Breast epithelium (tissue), 4 donors: ENCODE measurements at regions not wholly inside any gene's neighbourhood (a gene's known extent, or its start where the extent isn't known, plus 50 kb on each side); places are given as distances from the start of the nearest gene placed in this dataset.
"Not testable (repeated sequence)": the region's sequence is repeated elsewhere in the genome, so short reads cannot be mapped to it uniquely, and the experiment has no call there.

Experiments used
- DNase-seq, 2 donors: peaks; one replicate each; pipeline ENCODE4 v3.0.0-alpha.2; 2019; ENCODE audit warnings: low spot score in 2 of 2
- H3K27ac ChIP-seq, 2 donors: fragments of 200-600 bp; sonication (generic) in 1 of 2; one replicate each; pipeline ENCODE4 v1.5.1; 2016 to 2019; ENCODE audit warnings: mild to moderate bottlenecking in 1 of 2
- H3K27me3 ChIP-seq, 2 donors: fragments of 200-600 bp; sonication (generic) in 1 of 2; one replicate each; pipeline versions ENCODE4 v1.5.1 to v1.6.0; 2017 to 2019; ENCODE audit warnings: control low read depth in 1 of 2, mild to moderate bottlenecking in 1 of 2
- H3K36me3 ChIP-seq: fragments of 200-600 bp; one replicate; pipeline ENCODE4 v1.5.1; 2019
- H3K4me1 ChIP-seq, 2 donors: fragments of 200-600 bp; sonication (generic); one replicate each; pipeline ENCODE4 v1.5.1; 2016 to 2019; ENCODE audit warnings: control low read depth in 1 of 2
- H3K4me3 ChIP-seq, 3 donors: fragments of 200-600 bp; sonication (generic); 1 replicate in 2 of 3; 2 replicates in 1 of 3; pipeline ENCODE4 v1.5.1; 2016 to 2019; ENCODE audit warnings: mild to moderate bottlenecking in 3 of 3, moderate library complexity in 2 of 3
- H3K9me3 ChIP-seq, 2 donors: fragments of 200-600 bp; sonication (generic) in 1 of 2; one replicate each; pipeline ENCODE4 v1.5.1; 2016 to 2019; ENCODE audit warnings: control low read depth in 1 of 2
- CTCF ChIP-seq, 3 donors: fragments of 450-650 bp; IDR thresholded peaks; one replicate each; pipeline ENCODE4 v1.5.1; 2016 to 2017; ENCODE audit warnings: antibody characterized with exemption in 3 of 3, mild to moderate bottlenecking in 3 of 3, moderate library complexity in 3 of 3
- POLR2A ChIP-seq: fragments of 450-650 bp; IDR thresholded peaks from one replicate; pipeline ENCODE4 v1.6.1; 2016; ENCODE audit warnings: antibody characterized with exemption, mild to moderate bottlenecking, moderate library complexity
- POLR2AphosphoS5 ChIP-seq, 3 donors: sonication (generic); formaldehyde crosslinking; IDR thresholded peaks; one replicate each; pipeline ENCODE4 v1.6.1; 2017; ENCODE audit warnings: antibody characterized with exemption in 3 of 3
- intact Hi-C: fragments of 100-400 bp; cut with DNase I; formaldehyde crosslinking; loops from one replicate; pipeline ENCODE4 v1.15.1; 2023; ENCODE audit warnings: low total_unique reads

- Histone ChIP-seq H3K27me3 (no peaks in the 10 kb centered on the region), H3K27ac (no peak overlapping the region), H3K36me3 (no peaks in the 10 kb centered on the region), H3K4me1 (no peaks in the 10 kb centered on the region), H3K4me3 (no peak overlapping the region), H3K9me3 (no peaks in the 10 kb centered on the region)
- DNase-seq = no peak
- TF ChIP-seq POLR2A (no peak), POLR2AphosphoS5 (IDR thresholded peaks at IDR 0.05) (no peak), CTCF (IDR thresholded peaks at IDR 0.05) (no peak)
- intact Hi-C loops = no loop called here
Measured at GRCh38 chr16:27600381-27600780, 50.4 kb downstream of the KATNIP start.

- Histone ChIP-seq H3K4me1 (no peaks in the 10 kb centered on the region), H3K4me3 (no peak overlapping the region), H3K36me3 (no peaks in the 10 kb centered on the region), H3K27me3 (no peaks in the 10 kb centered on the region), H3K9me3 (no peaks in the 10 kb centered on the region), H3K27ac (no peak overlapping the region)
- intact Hi-C loops = no loop called here
- TF ChIP-seq CTCF (IDR thresholded peaks at IDR 0.05) = no peak
- no peak for TF ChIP-seq POLR2A
- TF ChIP-seq POLR2AphosphoS5 (IDR thresholded peaks at IDR 0.05) = no peak
- DNase-seq = no peak
Measured at GRCh38 chr16:27602103-27602502, 52.2 kb downstream of the KATNIP start.

GRCh38 chr16:27605500-27606106 is 55.7 kb downstream of the KATNIP start:
- H3K9me3 ChIP-seq, DNase-seq, H3K27me3 ChIP-seq, intact Hi-C loops, H3K4me1 ChIP-seq, H3K36me3 ChIP-seq, H3K4me3 ChIP-seq, H3K27ac ChIP-seq: not testable (repeated sequence)

- H3K4me3 ChIP-seq = no peak overlapping the region
- no peak overlapping the region for H3K27ac ChIP-seq
- H3K9me3 ChIP-seq = no peaks in the 10 kb centered on the region
- H3K4me1 ChIP-seq = no peaks in the 10 kb centered on the region
- H3K27me3 ChIP-seq = no peaks in the 10 kb centered on the region
- TF ChIP-seq CTCF (IDR thresholded peaks at IDR 0.05) = no peak
- no peak for TF ChIP-seq POLR2A
- no peak for TF ChIP-seq POLR2AphosphoS5 (IDR thresholded peaks at IDR 0.05)
- H3K36me3 ChIP-seq = no peaks in the 10 kb centered on the region
- DNase-seq = no peak
- intact Hi-C loops = no loop called here
Measured at GRCh38 chr16:27611340-27611739, 61.4 kb downstream of the KATNIP start.

GRCh38 chr16:27613238-27613791 is 63.4 kb downstream of the KATNIP start:
- intact Hi-C loops = no loop called here
- H3K27ac ChIP-seq = no peak overlapping the region
- no peak for TF ChIP-seq POLR2AphosphoS5 (IDR thresholded peaks at IDR 0.05)
- no peak for TF ChIP-seq POLR2A
- TF ChIP-seq CTCF (IDR thresholded peaks at IDR 0.05) = no peak
- no peaks in the 10 kb centered on the region for H3K27me3 ChIP-seq
- H3K9me3 ChIP-seq = no peaks in the 10 kb centered on the region
- no peaks in the 10 kb centered on the region for H3K4me1 ChIP-seq
- H3K36me3 ChIP-seq = no peaks in the 10 kb centered on the region
- DNase-seq = no peak
- no peak overlapping the region for H3K4me3 ChIP-seq
